Esophagus squamous epithelium (tissue), 5 donors: ENCODE measurements at regions not wholly inside any gene's neighbourhood (a gene's known extent, or its start where the extent isn't known, plus 50 kb on each side); places are given as distances from the start of the nearest gene placed in this dataset.

Experiments
- DNase-seq: peaks from one replicate; lab custom pipeline; 2025; lab: John Stamatoyannopoulos, UW
- H3K27ac ChIP-seq, 4 donors: fragments of 200-600 bp; sonication (generic); one replicate each; pipeline ENCODE4 v1.5.1; 2016 to 2019; ENCODE audit warnings: mild to moderate bottlenecking in 1 of 4
- H3K27me3 ChIP-seq, 4 donors: fragments of 200-600 bp; sonication (generic); 1 replicate in 3 of 4; 2 replicates in 1 of 4; pipeline versions ENCODE4 v1.5.1 to v1.6.0; 2017 to 2021; ENCODE audit warnings: antibody characterized with exemption in 1 of 4
- H3K36me3 ChIP-seq, 3 donors: fragments of 200-600 bp; sonication (generic); one replicate each; pipeline ENCODE4 v1.5.1; 2016 to 2019
- H3K4me1 ChIP-seq, 3 donors: fragments of 200-600 bp; sonication (generic); one replicate each; pipeline ENCODE4 v1.5.1; 2017 to 2019
- H3K4me3 ChIP-seq, 4 donors: fragments of 200-600 bp; sonication (generic); 1 replicate in 3 of 4; 2 replicates in 1 of 4; pipeline ENCODE4 v1.5.1; 2016 to 2019; ENCODE audit warnings: mild to moderate bottlenecking in 2 of 4, moderate library complexity in 1 of 4
- H3K9me3 ChIP-seq, 3 donors: fragments of 200-600 bp; sonication (generic); one replicate each; pipeline ENCODE4 v1.5.1; 2016 to 2019
- POLR2A ChIP-seq, 4 donors: fragments of 450-650 bp; IDR thresholded peaks; one replicate each; pipeline ENCODE4 v1.6.1; 2017; ENCODE audit warnings: antibody characterized with exemption in 4 of 4, mild to moderate bottlenecking in 4 of 4, moderate library complexity in 3 of 4
- WGBS, 2 donors: methylation state at CpG; one replicate each; pipeline ENCODE4 v1.1.5; 2018; 5-methylcytosine and 5-hydroxymethylcytosine counted together
- intact Hi-C: fragments of 100-400 bp; cut with DNase I; formaldehyde crosslinking; loops from one replicate; pipeline ENCODE4 v1.15.0; 2022
- TF ChIP-seq, protein P1 (sequence below), 6 experiments: fragments of 450-650 bp in 4 of 6; fragments of 200-600 bp in 2 of 6; sonication (generic) in 2 of 6; IDR thresholded peaks; one replicate each; pipeline ENCODE4 v1.5.1; 2016 to 2019; ENCODE audit warnings: antibody characterized with exemption in 6 of 6, mild to moderate bottlenecking in 4 of 6, moderate library complexity in 4 of 6
- donor health status: DM: yes; HTN: yes; CAD: no.

DNA sequence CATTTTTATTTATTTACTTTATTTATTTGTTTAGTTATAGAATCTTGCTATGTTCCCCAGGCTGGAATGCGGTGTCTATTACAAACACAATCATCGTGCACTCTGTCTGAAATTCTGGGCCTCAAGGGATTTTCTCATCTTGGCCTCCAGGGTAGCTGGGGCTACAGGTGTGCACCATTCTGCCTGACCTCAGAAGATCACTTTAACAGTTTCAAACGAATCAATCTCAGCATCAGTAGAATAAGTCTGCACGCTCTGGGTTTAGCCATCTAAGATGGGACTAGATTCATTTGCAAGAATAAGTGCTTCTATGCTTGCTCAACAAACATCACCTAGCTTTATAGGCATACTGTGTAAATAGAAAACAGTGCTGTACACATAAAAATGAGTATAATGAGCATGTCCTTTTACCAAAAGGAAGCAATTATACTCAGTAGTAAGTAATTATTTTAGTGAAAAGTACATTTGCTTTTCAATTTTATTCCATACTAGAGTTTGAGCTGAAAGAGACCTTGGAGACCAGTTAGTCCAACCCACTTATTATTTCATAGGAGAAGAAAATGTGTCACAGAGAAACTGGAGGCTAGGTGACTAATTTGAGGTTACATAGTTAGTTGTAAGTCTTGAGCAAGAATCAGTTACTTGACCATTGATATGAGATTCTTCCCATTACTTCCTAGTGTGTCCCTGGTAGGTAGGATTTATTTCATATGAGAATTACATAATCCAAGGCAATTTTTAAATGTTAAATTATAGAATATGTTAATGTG is 456.5 kb upstream of the LMO3 start:
- Histone ChIP-seq H3K9me3 (no peaks in the 10 kb centered on the region), H3K4me1 (no peaks in the 10 kb centered on the region), H3K36me3 (no peaks in the 10 kb centered on the region), H3K27ac (no peak overlapping the region), H3K4me3 (no peak overlapping the region), H3K27me3 (no peaks in the 10 kb centered on the region)
- no peak for DNase-seq
- WGBS, 2 donors = 65 to 77% methylated on average over 4 of the region's 4 CpGs
- TF ChIP-seq, protein P1, sequence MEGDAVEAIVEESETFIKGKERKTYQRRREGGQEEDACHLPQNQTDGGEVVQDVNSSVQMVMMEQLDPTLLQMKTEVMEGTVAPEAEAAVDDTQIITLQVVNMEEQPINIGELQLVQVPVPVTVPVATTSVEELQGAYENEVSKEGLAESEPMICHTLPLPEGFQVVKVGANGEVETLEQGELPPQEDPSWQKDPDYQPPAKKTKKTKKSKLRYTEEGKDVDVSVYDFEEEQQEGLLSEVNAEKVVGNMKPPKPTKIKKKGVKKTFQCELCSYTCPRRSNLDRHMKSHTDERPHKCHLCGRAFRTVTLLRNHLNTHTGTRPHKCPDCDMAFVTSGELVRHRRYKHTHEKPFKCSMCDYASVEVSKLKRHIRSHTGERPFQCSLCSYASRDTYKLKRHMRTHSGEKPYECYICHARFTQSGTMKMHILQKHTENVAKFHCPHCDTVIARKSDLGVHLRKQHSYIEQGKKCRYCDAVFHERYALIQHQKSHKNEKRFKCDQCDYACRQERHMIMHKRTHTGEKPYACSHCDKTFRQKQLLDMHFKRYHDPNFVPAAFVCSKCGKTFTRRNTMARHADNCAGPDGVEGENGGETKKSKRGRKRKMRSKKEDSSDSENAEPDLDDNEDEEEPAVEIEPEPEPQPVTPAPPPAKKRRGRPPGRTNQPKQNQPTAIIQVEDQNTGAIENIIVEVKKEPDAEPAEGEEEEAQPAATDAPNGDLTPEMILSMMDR (IDR thresholded peaks at IDR 0.05) = no peak
- no peak for TF ChIP-seq POLR2A (IDR thresholded peaks at IDR 0.05)
- intact Hi-C loops = no loop called here

DNA sequence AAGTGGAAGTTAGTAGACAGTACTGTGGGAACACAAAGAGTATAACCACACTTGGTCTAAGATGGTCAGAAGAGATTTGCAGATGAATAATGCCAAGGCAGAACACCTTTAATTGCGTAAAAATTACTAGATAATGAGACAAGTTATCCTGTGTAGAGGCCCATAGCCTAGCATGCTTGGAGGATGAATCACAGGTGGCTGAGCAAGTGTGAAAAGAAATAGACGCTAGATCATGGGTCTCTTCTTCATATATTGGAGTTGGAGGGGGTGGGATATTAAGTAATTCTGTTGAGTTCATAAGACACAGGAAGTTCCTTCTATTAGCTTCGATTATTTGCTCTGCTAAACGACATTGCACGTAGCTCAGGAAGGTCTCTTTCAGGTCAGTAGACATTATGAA is 454.3 kb upstream of the LMO3 start:
- TF ChIP-seq, protein P1 (IDR thresholded peaks at IDR 0.05) = no peak
- no peak for TF ChIP-seq POLR2A (IDR thresholded peaks at IDR 0.05)
- Histone ChIP-seq H3K4me3 (no peak overlapping the region), H3K27me3 (no peaks in the 10 kb centered on the region), H3K4me1 (no peaks in the 10 kb centered on the region), H3K9me3 (no peaks in the 10 kb centered on the region), H3K36me3 (no peaks in the 10 kb centered on the region), H3K27ac (no peak overlapping the region)
- DNase-seq = no peak
- 62 to 69% methylated on average over 5 of the region's 5 CpGs for WGBS, 2 donors
- intact Hi-C loops = no loop called here

- no peaks in the 10 kb centered on the region for H3K4me1 ChIP-seq
- H3K9me3 ChIP-seq = no peaks in the 10 kb centered on the region
- intact Hi-C loops = no loop called here
- H3K4me3 ChIP-seq = no peak overlapping the region
- DNase-seq = no peak
- 58 to 60% methylated on average over 2 of the region's 2 CpGs for WGBS, 2 donors
- H3K27me3 ChIP-seq = no peaks in the 10 kb centered on the region
- H3K36me3 ChIP-seq = no peaks in the 10 kb centered on the region
- TF ChIP-seq, protein P1 (IDR thresholded peaks at IDR 0.05) = no peak
- no peak for TF ChIP-seq POLR2A (IDR thresholded peaks at IDR 0.05)
- no peak overlapping the region for H3K27ac ChIP-seq
Observed at GRCh38 chr12:17056546-17056945, 450.6 kb upstream of the LMO3 start.

DNA sequence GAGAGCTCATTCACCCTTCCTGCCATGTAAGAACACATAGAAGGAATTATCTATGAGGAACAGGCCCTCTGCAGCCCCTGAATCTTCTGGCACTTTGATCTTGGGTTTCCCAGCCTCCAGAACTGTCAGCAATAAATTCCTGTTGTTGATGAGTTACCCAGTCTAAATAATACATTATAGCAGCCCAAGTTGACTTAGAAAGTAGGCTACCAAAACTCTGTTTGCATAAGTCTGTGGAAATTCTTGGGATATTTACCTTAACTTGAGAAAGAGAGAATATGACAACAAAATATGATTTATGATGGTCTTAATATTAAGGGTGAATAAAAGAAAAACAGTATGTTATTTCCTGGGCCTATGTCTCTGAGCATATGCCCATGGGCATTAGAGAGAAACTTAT is 433.0 kb upstream of the LMO3 start:
- Histone ChIP-seq H3K4me1 (no peaks in the 10 kb centered on the region), H3K27me3 (no peaks in the 10 kb centered on the region), H3K4me3 (no peak overlapping the region), H3K27ac (no peak overlapping the region), H3K9me3 (no peaks in the 10 kb centered on the region), H3K36me3 (no peaks in the 10 kb centered on the region)
- intact Hi-C loops = no loop called here
- no peak for DNase-seq
- TF ChIP-seq, protein P1 (IDR thresholded peaks at IDR 0.05) = no peak
- TF ChIP-seq POLR2A (IDR thresholded peaks at IDR 0.05) = no peak

GRCh38 chr12:17035372-17035771 is 429.4 kb upstream of the LMO3 start:
- Histone ChIP-seq H3K27me3 (no peaks in the 10 kb centered on the region), H3K36me3 (no peaks in the 10 kb centered on the region), H3K4me1 (no peaks in the 10 kb centered on the region), H3K4me3 (no peak overlapping the region), H3K27ac (no peak overlapping the region), H3K9me3 (no peaks in the 10 kb centered on the region)
- 75 to 81% methylated on average over 5 of the region's 5 CpGs for WGBS, 2 donors
- no peak for TF ChIP-seq POLR2A (IDR thresholded peaks at IDR 0.05)
- TF ChIP-seq, protein P1 (IDR thresholded peaks at IDR 0.05) = no peak
- DNase-seq = no peak
- intact Hi-C loops = no loop called here
